Testis (tissue), 2 donors: ENCODE measurements at regions not wholly inside any gene's neighbourhood (a gene's known extent, or its start where the extent isn't known, plus 50 kb on each side); places are given as distances from the start of the nearest gene placed in this dataset.
"Not testable (repeated sequence)": the region's sequence is repeated elsewhere in the genome, so short reads cannot be mapped to it uniquely, and the experiment has no call there.

Experiments used
- DNase-seq: peaks from one replicate; pipeline ENCODE4 v3.0.0-alpha.2; 2019
- H3K27ac ChIP-seq, 2 donors: fragments of 200-600 bp; sonication (generic); one replicate each; pipeline ENCODE4 v1.5.1; 2019
- H3K27me3 ChIP-seq: fragments of 200-600 bp; sonication (generic); one replicate; pipeline ENCODE4 v1.5.1; 2019
- H3K36me3 ChIP-seq: fragments of 200-600 bp; sonication (generic); one replicate; pipeline ENCODE4 v1.5.1; 2017; ENCODE audit warnings: low read depth; ENCODE audit errors: missing control alignments
- H3K4me1 ChIP-seq: fragments of 200-600 bp; sonication (generic); one replicate; pipeline ENCODE4 v1.5.1; 2019
- H3K4me3 ChIP-seq, 2 donors: fragments of 200-600 bp; sonication (generic); one replicate each; pipeline ENCODE4 v1.5.1; 2017 to 2019
- H3K9me3 ChIP-seq: fragments of 200-600 bp; sonication (generic); one replicate; pipeline ENCODE4 v1.5.1; 2017
- POLR2A ChIP-seq: fragments of 450-650 bp; IDR thresholded peaks from one replicate; pipeline ENCODE4 v1.6.1; 2017; ENCODE audit warnings: antibody characterized with exemption, mild to moderate bottlenecking, moderate library complexity
- WGBS, 2 donors: methylation state at CpG; one replicate each; pipeline ENCODE4 v1.1.5; 2018; 5-methylcytosine and 5-hydroxymethylcytosine counted together
- intact Hi-C: fragments of 100-400 bp; cut with DNase I; formaldehyde crosslinking; loops from one replicate; pipeline ENCODE4 v1.15.1; 2023; ENCODE audit warnings: low total_unique reads
- TF ChIP-seq, protein P1 (sequence below), 3 experiments: fragments of 450-650 bp in 2 of 3; fragments of 200-600 bp in 1 of 3; sonication (generic) in 1 of 3; IDR thresholded peaks; one replicate each; pipeline ENCODE4 v1.5.1; 2016 to 2019; ENCODE audit warnings: antibody characterized with exemption in 3 of 3, mild to moderate bottlenecking in 2 of 3, moderate library complexity in 1 of 3

DNA sequence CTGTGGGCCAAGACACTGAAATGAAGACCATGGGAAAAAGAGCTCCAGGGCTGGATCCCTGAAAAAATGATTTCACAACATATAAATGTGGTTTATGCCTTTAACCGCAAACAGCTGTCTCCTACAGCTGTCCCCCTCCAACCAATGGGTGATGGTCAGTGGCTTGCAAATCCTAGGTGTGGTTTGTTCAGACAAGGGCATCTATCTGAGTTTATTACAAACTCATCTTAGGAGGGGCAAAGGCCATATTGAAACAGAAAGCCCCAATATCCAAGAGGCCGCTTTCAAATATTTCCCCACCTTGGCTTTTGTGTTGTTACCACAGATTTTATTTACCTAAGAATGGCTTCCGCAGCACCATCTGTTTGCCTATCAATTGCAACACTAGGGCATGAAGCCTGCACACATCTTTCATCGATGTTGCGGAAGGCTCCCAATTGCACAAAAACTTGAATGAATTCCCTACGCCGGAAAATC is 503.6 kb upstream of the AMELY start:
- H3K27ac ChIP-seq = no peak overlapping the region
- no peaks in the 10 kb centered on the region for H3K4me1 ChIP-seq
- no peaks in the 10 kb centered on the region for H3K27me3 ChIP-seq
- H3K9me3 ChIP-seq = no peaks in the 10 kb centered on the region
- no peak for DNase-seq
- no peak for TF ChIP-seq POLR2A
- TF ChIP-seq, protein P1, sequence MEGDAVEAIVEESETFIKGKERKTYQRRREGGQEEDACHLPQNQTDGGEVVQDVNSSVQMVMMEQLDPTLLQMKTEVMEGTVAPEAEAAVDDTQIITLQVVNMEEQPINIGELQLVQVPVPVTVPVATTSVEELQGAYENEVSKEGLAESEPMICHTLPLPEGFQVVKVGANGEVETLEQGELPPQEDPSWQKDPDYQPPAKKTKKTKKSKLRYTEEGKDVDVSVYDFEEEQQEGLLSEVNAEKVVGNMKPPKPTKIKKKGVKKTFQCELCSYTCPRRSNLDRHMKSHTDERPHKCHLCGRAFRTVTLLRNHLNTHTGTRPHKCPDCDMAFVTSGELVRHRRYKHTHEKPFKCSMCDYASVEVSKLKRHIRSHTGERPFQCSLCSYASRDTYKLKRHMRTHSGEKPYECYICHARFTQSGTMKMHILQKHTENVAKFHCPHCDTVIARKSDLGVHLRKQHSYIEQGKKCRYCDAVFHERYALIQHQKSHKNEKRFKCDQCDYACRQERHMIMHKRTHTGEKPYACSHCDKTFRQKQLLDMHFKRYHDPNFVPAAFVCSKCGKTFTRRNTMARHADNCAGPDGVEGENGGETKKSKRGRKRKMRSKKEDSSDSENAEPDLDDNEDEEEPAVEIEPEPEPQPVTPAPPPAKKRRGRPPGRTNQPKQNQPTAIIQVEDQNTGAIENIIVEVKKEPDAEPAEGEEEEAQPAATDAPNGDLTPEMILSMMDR (IDR thresholded peaks at IDR 0.05) = no peak
- WGBS, 2 donors = 81 to 90% methylated on average over 7 of the region's 7 CpGs
- intact Hi-C loops = no loop called here
- H3K36me3 ChIP-seq = no peaks in the 10 kb centered on the region
- H3K4me3 ChIP-seq = no peak overlapping the region

DNA sequence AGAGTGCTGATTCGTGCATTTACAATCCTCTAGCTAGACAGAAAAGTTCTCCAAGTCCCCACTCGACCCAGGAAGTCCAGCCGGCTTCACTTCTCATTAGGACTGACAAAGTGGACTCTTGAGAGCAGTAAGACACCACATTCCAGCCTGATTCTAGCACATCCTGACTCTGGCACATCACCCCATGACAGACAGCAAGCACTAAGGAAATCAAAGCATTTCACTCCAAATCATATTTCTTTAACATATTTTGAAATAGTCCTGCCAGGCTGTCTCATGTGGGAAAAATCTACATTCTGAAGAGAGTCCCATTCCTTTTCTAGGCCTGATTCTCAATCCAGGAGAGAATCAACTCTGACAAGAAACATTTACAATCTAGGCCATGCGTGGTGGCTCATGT is 478.5 kb upstream of the AMELY start:
- 82 to 90% methylated on average over 4 of the region's 4 CpGs for WGBS, 2 donors
- H3K9me3 ChIP-seq = no peaks in the 10 kb centered on the region
- H3K27me3 ChIP-seq = no peaks in the 10 kb centered on the region
- DNase-seq = no peak
- no peak overlapping the region for H3K27ac ChIP-seq
- no peaks in the 10 kb centered on the region for H3K4me1 ChIP-seq
- no peak overlapping the region for H3K4me3 ChIP-seq
- intact Hi-C loops = no loop called here
- H3K36me3 ChIP-seq = no peaks in the 10 kb centered on the region
- TF ChIP-seq, protein P1 (IDR thresholded peaks at IDR 0.05) = no peak
- TF ChIP-seq POLR2A = no peak

DNA sequence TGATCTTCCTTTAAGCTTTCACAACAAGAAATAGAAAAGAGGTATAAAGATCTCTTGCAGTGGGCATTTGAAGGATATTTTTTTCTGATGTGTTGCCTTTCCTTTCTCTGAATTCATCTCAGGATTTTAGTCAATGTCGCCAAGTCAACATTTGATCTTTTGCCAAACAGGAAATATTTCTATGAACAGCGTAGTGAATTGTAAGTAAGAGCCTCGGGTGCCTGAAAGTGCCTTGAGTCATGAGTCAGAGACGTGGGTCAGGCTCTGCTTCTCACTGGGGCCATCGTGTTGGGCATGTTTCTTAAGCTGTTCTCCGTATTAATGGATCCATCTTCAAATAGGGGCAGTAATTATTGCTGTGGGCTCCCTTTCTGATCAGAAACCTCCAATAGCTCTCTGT is 471.4 kb upstream of the AMELY start:
- WGBS, 2 donors = 28 to 63% methylated on average over 6 of the region's 6 CpGs
- intact Hi-C loops = no loop called here

DNA sequence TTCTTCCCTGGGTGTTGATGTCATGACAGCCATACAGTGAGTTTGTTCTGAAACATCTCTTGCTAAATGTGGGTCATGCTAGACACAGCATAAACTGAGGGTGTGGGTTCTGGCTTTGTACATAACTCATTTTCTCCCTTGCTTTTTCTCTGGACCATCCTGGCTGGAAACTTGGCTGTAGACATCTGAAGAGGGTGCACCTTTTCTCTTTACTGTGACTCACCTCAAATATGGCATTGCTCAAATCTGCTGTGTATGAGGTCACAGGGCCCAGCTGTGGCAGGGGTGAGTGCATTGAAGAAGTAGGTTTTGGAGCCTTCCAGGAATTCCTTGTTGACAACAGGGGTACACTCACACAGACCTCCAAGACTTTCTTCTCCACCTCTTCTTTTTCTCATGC is 465.5 kb upstream of the AMELY start:
- no peak for TF ChIP-seq POLR2A
- intact Hi-C loops = no loop called here
- Histone ChIP-seq H3K27ac (no peak overlapping the region), H3K4me1 (no peaks in the 10 kb centered on the region), H3K27me3 (no peaks in the 10 kb centered on the region), H3K4me3 (no peak overlapping the region), H3K9me3 (no peaks in the 10 kb centered on the region), H3K36me3 (no peaks in the 10 kb centered on the region)
- DNase-seq = no peak

More for the DNA sequence above, 471.4 kb upstream of the AMELY start:
- no peak overlapping the region for H3K4me3 ChIP-seq
- no peaks in the 10 kb centered on the region for H3K36me3 ChIP-seq
- DNase-seq = no peak
- TF ChIP-seq, protein P1 (IDR thresholded peaks at IDR 0.05) = no peak
- TF ChIP-seq POLR2A = no peak
- H3K9me3 ChIP-seq = no peaks in the 10 kb centered on the region
- no peaks in the 10 kb centered on the region for H3K27me3 ChIP-seq
- H3K27ac ChIP-seq = no peak overlapping the region
- H3K4me1 ChIP-seq = no peaks in the 10 kb centered on the region

DNA sequence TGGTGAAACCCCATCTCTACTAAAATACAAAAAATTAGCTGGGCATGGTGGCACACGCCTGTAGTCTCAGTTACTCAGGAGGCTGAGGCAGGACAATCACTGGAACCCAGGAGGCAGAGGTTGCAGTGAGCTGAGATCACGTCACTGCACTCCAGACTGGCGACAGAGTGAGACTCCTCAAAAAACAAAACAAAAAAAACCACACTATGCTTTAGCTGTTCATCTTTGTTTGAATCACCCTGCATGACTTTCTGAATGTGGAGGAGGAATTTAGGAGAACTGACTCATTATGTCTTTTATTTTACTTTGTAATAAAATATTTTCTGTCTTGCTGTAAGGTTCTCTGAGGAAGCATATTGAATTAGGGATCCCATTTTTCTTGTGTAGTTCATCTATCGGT is 462.9 kb upstream of the AMELY start:
- H3K4me3 ChIP-seq, H3K36me3 ChIP-seq, H3K27me3 ChIP-seq, H3K9me3 ChIP-seq, intact Hi-C loops, H3K27ac ChIP-seq, H3K4me1 ChIP-seq, DNase-seq: not testable (repeated sequence)
- 95 to 96% methylated on average over 4 of the region's 4 CpGs for WGBS, 2 donors

DNA sequence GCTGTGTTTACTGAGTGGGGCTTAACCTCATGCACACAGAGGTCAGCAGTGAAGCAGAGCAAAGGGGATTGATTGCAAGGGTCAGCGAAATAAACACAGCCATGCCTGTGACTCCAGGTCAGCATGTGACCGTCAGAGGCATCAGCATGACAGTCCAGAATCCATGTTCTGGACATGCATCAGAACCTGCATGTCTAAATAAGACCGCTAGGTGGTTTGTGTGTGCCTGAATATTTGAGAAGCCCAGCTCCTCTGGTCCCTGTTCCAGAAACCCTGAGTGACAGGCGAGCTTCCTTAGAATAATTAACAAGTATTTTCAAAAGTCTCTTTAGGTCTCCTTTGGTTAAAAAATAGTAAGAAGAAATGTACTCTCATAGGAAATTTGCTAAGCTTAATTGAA is 460.4 kb upstream of the AMELY start:
- H3K27me3 ChIP-seq, intact Hi-C loops, H3K36me3 ChIP-seq, H3K4me1 ChIP-seq, H3K27ac ChIP-seq, H3K9me3 ChIP-seq, DNase-seq, H3K4me3 ChIP-seq: not testable (repeated sequence)
- WGBS, 2 donors = 88 to 95% methylated on average over 4 of the region's 4 CpGs

DNA sequence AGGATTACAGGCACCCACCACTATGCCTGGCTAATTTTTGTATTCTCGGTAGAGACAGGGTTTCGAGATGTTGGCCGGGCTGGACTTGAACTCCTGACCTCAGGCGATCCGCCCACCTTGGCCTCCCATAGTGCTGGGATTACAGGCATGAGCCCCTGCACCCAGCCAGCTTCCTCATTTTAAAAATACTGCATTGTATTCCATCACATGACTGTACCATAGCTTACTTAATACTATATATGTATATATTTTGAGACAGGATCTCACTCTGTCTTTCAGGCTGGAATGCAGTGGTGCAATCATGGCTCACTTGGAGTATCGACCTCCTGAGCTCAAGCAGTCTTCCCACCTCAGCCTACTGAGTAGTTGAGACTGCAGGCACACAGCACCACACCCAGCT is 459.5 kb upstream of the AMELY start:
- H3K9me3 ChIP-seq, DNase-seq, H3K4me1 ChIP-seq, intact Hi-C loops, H3K27ac ChIP-seq, H3K4me3 ChIP-seq, H3K27me3 ChIP-seq, H3K36me3 ChIP-seq: not testable (repeated sequence)
- 90 to 92% methylated on average over 2 to 6 of the region's 6 CpGs for WGBS, 2 donors
